ENCODE measurements at regions not wholly inside any gene's neighbourhood (a gene's known extent, or its start where the extent isn't known, plus 50 kb on each side); places are given as distances from the start of the nearest gene placed in this dataset.
"Not testable (repeated sequence)": the region's sequence is repeated elsewhere in the genome, so short reads cannot be mapped to it uniquely, and the experiment has no call there.

GRCh38 chr1:91123773-91124172 lies 101.9 kb upstream of the ZNF644 start:
- H3K9me3 ChIP-seq: no peaks in the 10 kb centered on the region
- no peak for DNase-seq
- H3K36me3 ChIP-seq: no peaks in the 10 kb centered on the region
- H3K27me3 ChIP-seq: no peaks in the 10 kb centered on the region
- no peak overlapping the region for H3K4me3 ChIP-seq

- Histone ChIP-seq H3K36me3 (no peaks in the 10 kb centered on the region), H3K9me3 (no peaks in the 10 kb centered on the region), H3K27me3 (no peaks in the 10 kb centered on the region), H3K4me3 (no peak overlapping the region)
- DNase-seq: no peak
Measured at GRCh38 chr1:91123319-91123718, 101.5 kb upstream of the ZNF644 start.

- no peaks in the 10 kb centered on the region for H3K27me3 ChIP-seq
- H3K36me3 ChIP-seq: no peaks in the 10 kb centered on the region
- no peak overlapping the region for H3K4me3 ChIP-seq
- DNase-seq: no peak
- H3K9me3 ChIP-seq: no peaks in the 10 kb centered on the region
Measured at GRCh38 chr1:91122106-91122717, 100.4 kb upstream of the ZNF644 start.

GRCh38 chr1:91121366-91121765 lies 99.5 kb upstream of the ZNF644 start:
- Histone ChIP-seq H3K4me3 (no peak overlapping the region), H3K9me3 (no peaks in the 10 kb centered on the region), H3K36me3 (no peaks in the 10 kb centered on the region), H3K27me3 (no peaks in the 10 kb centered on the region)
- DNase-seq: no peak

GRCh38 chr1:91120936-91121335 lies 99.1 kb upstream of the ZNF644 start:
- no peaks in the 10 kb centered on the region for H3K36me3 ChIP-seq
- H3K27me3 ChIP-seq: no peaks in the 10 kb centered on the region
- DNase-seq: no peak
- H3K4me3 ChIP-seq: no peak overlapping the region
- no peaks in the 10 kb centered on the region for H3K9me3 ChIP-seq

- Histone ChIP-seq H3K9me3 (no peaks in the 10 kb centered on the region), H3K36me3 (no peaks in the 10 kb centered on the region), H3K27me3 (no peaks in the 10 kb centered on the region), H3K4me3 (no peak overlapping the region)
- DNase-seq: no peak
Measured at GRCh38 chr1:91120421-91120820, 98.6 kb upstream of the ZNF644 start.

- Histone ChIP-seq H3K4me3 (no peak overlapping the region), H3K36me3 (no peaks in the 10 kb centered on the region), H3K27me3 (no peaks in the 10 kb centered on the region), H3K9me3 (no peaks in the 10 kb centered on the region)
- no peak for DNase-seq
Measured at GRCh38 chr1:91104712-91105111, 82.9 kb upstream of the ZNF644 start.

- DNase-seq: no peak
- H3K4me3 ChIP-seq: no peak overlapping the region
Measured at GRCh38 chr1:91101328-91101727, 79.5 kb upstream of the ZNF644 start.

GRCh38 chr1:91099746-91100621 lies 78.1 kb upstream of the ZNF644 start:
- no peak for DNase-seq
- Histone ChIP-seq H3K4me3 (no peak overlapping the region), H3K27me3 (no peaks in the 10 kb centered on the region), H3K36me3 (no peaks in the 10 kb centered on the region), H3K9me3 (no peaks in the 10 kb centered on the region)

More at GRCh38 chr1:91101328-91101727, 79.5 kb upstream of the ZNF644 start:
- H3K9me3 ChIP-seq: no peaks in the 10 kb centered on the region
- no peaks in the 10 kb centered on the region for H3K36me3 ChIP-seq
- H3K27me3 ChIP-seq: no peaks in the 10 kb centered on the region

- Histone ChIP-seq H3K4me3 (no peak overlapping the region), H3K27me3 (no peaks in the 10 kb centered on the region), H3K9me3 (no peaks in the 10 kb centered on the region), H3K36me3 (no peaks in the 10 kb centered on the region)
- DNase-seq: no peak
Measured at GRCh38 chr1:91098299-91098906, 76.6 kb upstream of the ZNF644 start.

- not testable (repeated sequence) for DNase-seq, H3K4me3 ChIP-seq, H3K9me3 ChIP-seq, H3K36me3 ChIP-seq, H3K27me3 ChIP-seq
Measured at GRCh38 chr1:91095321-91095720, 73.5 kb upstream of the ZNF644 start.

- Histone ChIP-seq H3K4me3 (no peak overlapping the region), H3K9me3 (no peaks in the 10 kb centered on the region), H3K27me3 (no peaks in the 10 kb centered on the region), H3K36me3 (no peaks in the 10 kb centered on the region)
- DNase-seq: no peak
Measured at GRCh38 chr1:91092503-91092902, 70.7 kb upstream of the ZNF644 start.

- no peak overlapping the region for H3K4me3 ChIP-seq
- DNase-seq: no peak
- no peaks in the 10 kb centered on the region for H3K9me3 ChIP-seq
- no peaks in the 10 kb centered on the region for H3K27me3 ChIP-seq
- no peaks in the 10 kb centered on the region for H3K36me3 ChIP-seq
Measured at GRCh38 chr1:91091812-91092211, 70.0 kb upstream of the ZNF644 start.

- no peaks in the 10 kb centered on the region for H3K27me3 ChIP-seq
- peak; percentile 26 for DNase-seq
Measured at GRCh38 chr1:91080650-91081049, 58.8 kb upstream of the ZNF644 start.

GRCh38 chr1:91078859-91079258 lies 57.0 kb upstream of the ZNF644 start:
- Histone ChIP-seq H3K4me3 (no peak overlapping the region), H3K9me3 (no peaks in the 10 kb centered on the region), H3K36me3 (no peaks in the 10 kb centered on the region), H3K27me3 (no peaks in the 10 kb centered on the region)
- no peak for DNase-seq

More at GRCh38 chr1:91080650-91081049, 58.8 kb upstream of the ZNF644 start:
- no peaks in the 10 kb centered on the region for H3K9me3 ChIP-seq
- no peaks in the 10 kb centered on the region for H3K36me3 ChIP-seq
- H3K4me3 ChIP-seq: no peak overlapping the region

GRCh38 chr1:91076834-91077233 lies 55.0 kb upstream of the ZNF644 start:
- H3K9me3 ChIP-seq: no peaks in the 10 kb centered on the region
- no peaks in the 10 kb centered on the region for H3K36me3 ChIP-seq
- H3K27me3 ChIP-seq: no peaks in the 10 kb centered on the region
- DNase-seq: no peak
- H3K4me3 ChIP-seq: no peak overlapping the region

- H3K27me3 ChIP-seq: no peaks in the 10 kb centered on the region
Measured at GRCh38 chr1:91075233-91076135, 53.6 kb upstream of the ZNF644 start.

More at GRCh38 chr1:91075233-91076135, 53.6 kb upstream of the ZNF644 start:
- H3K9me3 ChIP-seq: no peaks in the 10 kb centered on the region
- no peaks in the 10 kb centered on the region for H3K36me3 ChIP-seq
- H3K4me3 ChIP-seq: no peak overlapping the region
- no peak for DNase-seq

Data from MG63 (cell line).